ENCODE measurements at regions not wholly inside any gene's neighbourhood (a gene's known extent, or its start where the extent isn't known, plus 50 kb on each side); places are given as distances from the start of the nearest gene placed in this dataset.

DNA sequence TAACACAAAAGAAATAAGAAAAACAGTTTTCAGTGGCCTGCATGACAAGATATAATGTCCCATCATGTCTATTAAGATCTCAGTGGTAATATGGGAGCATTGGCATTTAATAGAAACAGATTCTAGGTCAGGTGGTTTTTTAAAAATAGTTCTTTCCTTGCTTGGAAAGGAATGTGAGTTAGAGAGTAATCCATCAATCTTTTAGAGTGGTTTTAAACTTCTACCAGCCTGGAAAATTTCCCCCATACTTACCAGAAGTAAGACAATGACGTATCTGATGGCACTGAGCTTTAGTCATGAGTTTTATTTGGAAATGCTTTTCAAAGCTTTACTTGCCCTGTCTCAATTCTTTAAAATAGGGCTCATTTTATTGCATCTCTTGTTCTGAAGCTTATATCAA, 441.7 kb upstream of the SMIM21 start:
- TF ChIP-seq BMI1 (IDR thresholded peaks at IDR 0.05; ENCODE audit: low read length) (no peak), MLLT1 (IDR thresholded peaks at IDR 0.05) (no peak), PHF21A (IDR thresholded peaks at IDR 0.05; ENCODE audit: borderline replicate concordance, low read depth) (no peak), NFYB (IDR thresholded peaks at IDR 0.05; ENCODE audit: extremely low read depth, insufficient read length) (no peak), NRF1 (conservative IDR thresholded peaks at IDR 0.05 in 1 of 2, IDR thresholded peaks at IDR 0.05 in 1 of 2) (no peak), ZNF274 (IDR thresholded peaks at IDR 0.05; ENCODE audit: borderline replicate concordance, low read depth, low read length) (no peak), JUN (IDR thresholded peaks at IDR 0.05; ENCODE audit: borderline replicate concordance, low read depth, low read length) (no peak), JUN (CRISPR knock-in tag; IDR thresholded peaks at IDR 0.05; ENCODE audit: borderline replicate concordance) (no peak), ZEB2 (IDR thresholded peaks at IDR 0.05) (no peak), TCF7 (IDR thresholded peaks at IDR 0.05; ENCODE audit: borderline replicate concordance) (no peak)

All from K562 (cell line).